Panc1 (cell line): ENCODE measurements at regions not wholly inside any gene's neighbourhood (a gene's known extent, or its start where the extent isn't known, plus 50 kb on each side); places are given as distances from the start of the nearest gene placed in this dataset.

Experiments
- ATAC-seq: fragments of 200-7000 bp; cut with Tn5 transposase; 2 replicates; pipeline ENCODE4 v1.9.1; 2020; ENCODE audit warnings: mild to moderate bottlenecking, moderate library complexity
- BruUV-seq: library from RNA; stranded (reverse); fragments of 400-500 nt; replicated peaks from 2 replicates; lab custom pipeline; 2021; lab: Mats Ljungman, UMichigan
- CTCF ChIA-PET: fragments of 300-600 bp; sonication (Branson Sonifier 250); formaldehyde crosslinking; loops from one replicate; lab custom pipeline; 2022; ENCODE audit warnings: antibody characterized with exemption; lab: Charles Lee
- POLR2A ChIA-PET: fragments of 300-600 bp; sonication (Branson Sonifier 250); formaldehyde crosslinking; loops from one replicate; lab custom pipeline; 2022; ENCODE audit warnings: antibody characterized with exemption; lab: Charles Lee
- DNase-seq: peaks from one replicate; pipeline ENCODE4 v3.0.0-alpha.2; 2010; ENCODE audit warnings: low read depth, low spot score
- H3K27ac ChIP-seq: 2 replicates; pipeline ENCODE4 v1.5.1; 2011; ENCODE audit warnings: mild to moderate bottlenecking, low read length, inconsistent platforms
- H3K27me3 ChIP-seq: fragments of 200-500 bp; sonication (Bioruptor generic); 2 replicates; pipeline ENCODE4 v1.6.0; 2014; ENCODE audit warnings: low read length, inconsistent platforms; ENCODE audit not compliant: control insufficient read depth, insufficient read depth
- H3K36me3 ChIP-seq: fragments of 200-500 bp; sonication (Bioruptor generic); 2 replicates; pipeline ENCODE4 v1.5.1; 2014; ENCODE audit warnings: inconsistent platforms, mild to moderate bottlenecking, low read length, moderate library complexity; ENCODE audit not compliant: control insufficient read depth, insufficient read depth
- H3K4me1 ChIP-seq: 2 replicates; pipeline ENCODE4 v1.5.1; 2011; ENCODE audit warnings: inconsistent platforms, mild to moderate bottlenecking, low read length, moderate library complexity; ENCODE audit not compliant: control insufficient read depth, insufficient read depth
- H3K4me3 ChIP-seq, 2 experiments: 2 replicates each; pipeline ENCODE4 v1.5.1; 2011 to 2012; ENCODE audit warnings: low read depth in 2 of 2, low read length in 2 of 2, mild to moderate bottlenecking in 2 of 2, inconsistent platforms in 1 of 2, moderate library complexity in 1 of 2
- H3K9me3 ChIP-seq: fragments of 200-500 bp; sonication (Bioruptor generic); 2 replicates; pipeline ENCODE4 v1.5.1; 2014; ENCODE audit warnings: low read depth, mild to moderate bottlenecking, inconsistent platforms, low read length, moderate library complexity; ENCODE audit not compliant: control insufficient read depth, insufficient read depth
- POLR2AphosphoS5 ChIP-seq: IDR thresholded peaks from 2 replicates; pipeline ENCODE4 v1.6.1; 2012; ENCODE audit warnings: mild to moderate bottlenecking, low read depth, low read length, moderate library complexity
- SIN3A ChIP-seq: IDR thresholded peaks from 2 replicates; pipeline ENCODE4 v1.6.1; 2012; ENCODE audit warnings: low read depth, mild to moderate bottlenecking, low read length, moderate library complexity, borderline replicate concordance; ENCODE audit not compliant: insufficient read depth
- TCF7L2 ChIP-seq: IDR thresholded peaks from 2 replicates; pipeline ENCODE4 v1.6.1; 2011; ENCODE audit warnings: mild to moderate bottlenecking, low read depth, low read length, inconsistent platforms
- in situ Hi-C: cut with HindIII; loops from 2 replicates; pipeline ENCODE4 v1.10.0; 2016; ENCODE audit warnings: low sequenced_read_pairs, low pct_unique_long_range_greater_than_20kb
- intact Hi-C: fragments of 100-400 bp; cut with micrococcal nuclease; formaldehyde crosslinking; loops from one replicate; pipeline ENCODE4 v1.10.0; 2022; ENCODE audit not compliant: unreplicated experiment
- TF ChIP-seq, protein P1 (sequence below): fragments of 450-650 bp; IDR thresholded peaks from 2 replicates; pipeline ENCODE4 v1.5.1; 2017; ENCODE audit warnings: mild to moderate bottlenecking
- TF ChIP-seq, protein P2 (sequence below), 2 experiments: IDR thresholded peaks; 2 replicates each; pipeline ENCODE4 v1.6.1; 2011 to 2012; ENCODE audit warnings: low read depth in 2 of 2, control low read depth in 1 of 2, low read length in 1 of 2, mild to moderate bottlenecking in 1 of 2, moderate library complexity in 1 of 2; ENCODE audit not compliant: insufficient read depth in 1 of 2

- peaks cover 4% of the 10 kb centered on the region; the same call in 1 of the 2 replicates for H3K4me1 ChIP-seq
- in situ Hi-C loops, result no loop called here
- DNase-seq (no peak), ATAC-seq (0 out of 2 replicates have a peak, but pooled peaks have one; percentile 25)
- H3K27ac ChIP-seq, result no peak overlapping the region
- TF ChIP-seq, protein P1, sequence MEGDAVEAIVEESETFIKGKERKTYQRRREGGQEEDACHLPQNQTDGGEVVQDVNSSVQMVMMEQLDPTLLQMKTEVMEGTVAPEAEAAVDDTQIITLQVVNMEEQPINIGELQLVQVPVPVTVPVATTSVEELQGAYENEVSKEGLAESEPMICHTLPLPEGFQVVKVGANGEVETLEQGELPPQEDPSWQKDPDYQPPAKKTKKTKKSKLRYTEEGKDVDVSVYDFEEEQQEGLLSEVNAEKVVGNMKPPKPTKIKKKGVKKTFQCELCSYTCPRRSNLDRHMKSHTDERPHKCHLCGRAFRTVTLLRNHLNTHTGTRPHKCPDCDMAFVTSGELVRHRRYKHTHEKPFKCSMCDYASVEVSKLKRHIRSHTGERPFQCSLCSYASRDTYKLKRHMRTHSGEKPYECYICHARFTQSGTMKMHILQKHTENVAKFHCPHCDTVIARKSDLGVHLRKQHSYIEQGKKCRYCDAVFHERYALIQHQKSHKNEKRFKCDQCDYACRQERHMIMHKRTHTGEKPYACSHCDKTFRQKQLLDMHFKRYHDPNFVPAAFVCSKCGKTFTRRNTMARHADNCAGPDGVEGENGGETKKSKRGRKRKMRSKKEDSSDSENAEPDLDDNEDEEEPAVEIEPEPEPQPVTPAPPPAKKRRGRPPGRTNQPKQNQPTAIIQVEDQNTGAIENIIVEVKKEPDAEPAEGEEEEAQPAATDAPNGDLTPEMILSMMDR, result peak; percentile 69
- TF ChIP-seq SIN3A, result no peak
- TF ChIP-seq TCF7L2, result no peak
- TF ChIP-seq POLR2AphosphoS5, result no peak
- TF ChIP-seq, protein P2, sequence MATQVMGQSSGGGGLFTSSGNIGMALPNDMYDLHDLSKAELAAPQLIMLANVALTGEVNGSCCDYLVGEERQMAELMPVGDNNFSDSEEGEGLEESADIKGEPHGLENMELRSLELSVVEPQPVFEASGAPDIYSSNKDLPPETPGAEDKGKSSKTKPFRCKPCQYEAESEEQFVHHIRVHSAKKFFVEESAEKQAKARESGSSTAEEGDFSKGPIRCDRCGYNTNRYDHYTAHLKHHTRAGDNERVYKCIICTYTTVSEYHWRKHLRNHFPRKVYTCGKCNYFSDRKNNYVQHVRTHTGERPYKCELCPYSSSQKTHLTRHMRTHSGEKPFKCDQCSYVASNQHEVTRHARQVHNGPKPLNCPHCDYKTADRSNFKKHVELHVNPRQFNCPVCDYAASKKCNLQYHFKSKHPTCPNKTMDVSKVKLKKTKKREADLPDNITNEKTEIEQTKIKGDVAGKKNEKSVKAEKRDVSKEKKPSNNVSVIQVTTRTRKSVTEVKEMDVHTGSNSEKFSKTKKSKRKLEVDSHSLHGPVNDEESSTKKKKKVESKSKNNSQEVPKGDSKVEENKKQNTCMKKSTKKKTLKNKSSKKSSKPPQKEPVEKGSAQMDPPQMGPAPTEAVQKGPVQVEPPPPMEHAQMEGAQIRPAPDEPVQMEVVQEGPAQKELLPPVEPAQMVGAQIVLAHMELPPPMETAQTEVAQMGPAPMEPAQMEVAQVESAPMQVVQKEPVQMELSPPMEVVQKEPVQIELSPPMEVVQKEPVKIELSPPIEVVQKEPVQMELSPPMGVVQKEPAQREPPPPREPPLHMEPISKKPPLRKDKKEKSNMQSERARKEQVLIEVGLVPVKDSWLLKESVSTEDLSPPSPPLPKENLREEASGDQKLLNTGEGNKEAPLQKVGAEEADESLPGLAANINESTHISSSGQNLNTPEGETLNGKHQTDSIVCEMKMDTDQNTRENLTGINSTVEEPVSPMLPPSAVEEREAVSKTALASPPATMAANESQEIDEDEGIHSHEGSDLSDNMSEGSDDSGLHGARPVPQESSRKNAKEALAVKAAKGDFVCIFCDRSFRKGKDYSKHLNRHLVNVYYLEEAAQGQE (IDR thresholded peaks at IDR 0.05; ENCODE audit: insufficient read depth in 1 of 2, low read depth in 2 of 2, low read length in 1 of 2), result no peak
- no peak overlapping the region for H3K4me3 ChIP-seq
- no peaks in the 10 kb centered on the region; the same call in none of the 2 replicates for H3K27me3 ChIP-seq
- POLR2A ChIA-PET, result no interaction called here
- BruUV-seq, result no TSS peak
- no peaks in the 10 kb centered on the region for H3K36me3 ChIP-seq
- CTCF ChIA-PET, result no interaction called here
- intact Hi-C loops, result no loop called here
- no peaks in the 10 kb centered on the region for H3K9me3 ChIP-seq
These were observed 100.5 kb downstream of the WT1 start for GRCh38 chr11:32334822-32335221.
